ENCODE measurements at regions not wholly inside any gene's neighbourhood (a gene's known extent, or its start where the extent isn't known, plus 50 kb on each side); places are given as distances from the start of the nearest gene placed in this dataset.

- no peak for DNase-seq (ENCODE audit: low read depth in 1 of 2, low spot score in 1 of 2)
Observed at GRCh38 chr16:86037999-86038925, 139.3 kb downstream of the IRF8 start.

DNA sequence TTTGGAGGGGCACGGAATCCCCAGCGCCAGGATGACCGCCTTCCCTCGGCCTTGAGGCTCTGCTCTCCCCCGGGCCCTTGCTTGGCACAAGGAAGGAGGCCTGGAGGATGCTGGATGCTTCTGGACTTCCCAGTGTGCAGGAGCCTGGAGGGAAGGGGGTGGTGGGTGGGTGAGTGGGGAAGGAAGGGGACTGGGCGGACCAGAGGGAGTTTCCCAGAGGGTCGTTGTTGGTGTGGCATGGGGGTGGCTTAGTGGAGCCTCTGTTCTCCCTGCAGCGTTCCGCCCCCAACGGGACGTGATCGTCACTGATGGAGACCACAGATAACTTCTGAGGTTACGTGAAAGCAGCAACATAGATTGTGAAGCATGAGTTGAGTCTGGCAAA, 140.0 kb downstream of the IRF8 start:
- DNase-seq (ENCODE audit: low read depth in 1 of 2, low spot score in 1 of 2): no peak

- DNase-seq (ENCODE audit: low read depth in 1 of 2, low spot score in 1 of 2): no peak
Observed at GRCh38 chr16:86039606-86040005, 140.6 kb downstream of the IRF8 start.

GRCh38 chr16:86040496-86040895, 141.5 kb downstream of the IRF8 start:
- DNase-seq (ENCODE audit: low read depth in 1 of 2, low spot score in 1 of 2): no peak

DNA sequence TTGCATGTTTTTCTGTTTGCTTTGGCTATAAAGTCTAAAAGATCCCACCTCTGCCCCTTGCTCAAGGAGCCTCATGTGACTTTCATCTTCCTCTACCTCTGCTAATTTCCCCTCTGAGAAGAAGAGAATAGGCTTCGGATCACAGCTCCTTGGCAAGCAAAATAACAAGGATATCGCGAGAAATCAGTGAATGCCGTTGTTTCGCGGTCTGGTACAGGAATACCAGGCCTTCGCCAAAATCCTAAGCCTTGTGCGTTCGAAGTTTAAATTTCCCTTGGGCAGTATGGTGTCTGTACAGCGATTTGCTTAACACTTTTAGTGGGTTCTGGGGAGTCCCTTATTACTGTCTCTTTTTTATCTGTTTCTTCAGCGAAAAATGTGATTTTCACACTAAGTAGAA, 142.3 kb downstream of the IRF8 start:
- no peak for DNase-seq (ENCODE audit: low read depth in 1 of 2, low spot score in 1 of 2)

- DNase-seq (ENCODE audit: low read depth in 1 of 2, low spot score in 1 of 2): no peak
Observed at GRCh38 chr16:86041807-86042206, 142.8 kb downstream of the IRF8 start.

GRCh38 chr16:86042393-86042792, 143.4 kb downstream of the IRF8 start:
- no peak for DNase-seq (ENCODE audit: low read depth in 1 of 2, low spot score in 1 of 2)

DNA sequence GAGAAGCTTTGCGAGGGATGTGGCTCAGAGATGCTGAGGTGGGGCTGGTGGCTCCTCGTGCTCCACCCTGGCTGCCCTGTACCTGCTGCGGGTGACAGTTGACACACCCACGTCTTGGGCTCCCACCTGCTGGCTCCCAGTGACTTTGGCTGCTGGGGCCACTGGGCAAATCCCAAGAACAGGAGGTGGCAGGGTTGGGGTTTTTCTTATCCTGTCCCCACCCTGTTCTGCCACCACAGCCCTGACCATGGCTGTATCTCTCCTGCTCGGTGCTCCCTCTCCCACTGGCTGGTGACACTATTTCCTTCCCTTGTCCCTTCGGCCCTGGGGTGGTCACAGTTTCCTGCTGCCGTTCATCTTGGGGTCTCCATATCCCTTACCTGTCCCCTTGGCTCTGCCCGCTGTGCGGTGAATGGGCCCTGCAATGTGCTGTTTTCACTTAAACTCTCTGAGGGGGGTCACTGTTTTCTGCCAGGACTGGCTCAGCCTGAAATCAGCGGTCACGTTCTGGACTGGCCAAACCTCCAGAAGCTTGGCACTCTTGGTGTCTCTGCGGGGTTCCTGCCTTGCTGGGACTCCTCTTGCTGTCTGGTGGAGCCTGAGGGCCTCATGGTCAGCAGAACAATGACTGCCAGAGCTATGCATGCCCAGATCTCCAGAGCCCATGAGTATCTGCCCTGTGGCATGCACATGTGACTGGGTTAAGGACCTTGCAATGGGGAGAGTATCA, 144.2 kb downstream of the IRF8 start:
- DNase-seq (ENCODE audit: low read depth in 1 of 2, low spot score in 1 of 2): no peak

DNA sequence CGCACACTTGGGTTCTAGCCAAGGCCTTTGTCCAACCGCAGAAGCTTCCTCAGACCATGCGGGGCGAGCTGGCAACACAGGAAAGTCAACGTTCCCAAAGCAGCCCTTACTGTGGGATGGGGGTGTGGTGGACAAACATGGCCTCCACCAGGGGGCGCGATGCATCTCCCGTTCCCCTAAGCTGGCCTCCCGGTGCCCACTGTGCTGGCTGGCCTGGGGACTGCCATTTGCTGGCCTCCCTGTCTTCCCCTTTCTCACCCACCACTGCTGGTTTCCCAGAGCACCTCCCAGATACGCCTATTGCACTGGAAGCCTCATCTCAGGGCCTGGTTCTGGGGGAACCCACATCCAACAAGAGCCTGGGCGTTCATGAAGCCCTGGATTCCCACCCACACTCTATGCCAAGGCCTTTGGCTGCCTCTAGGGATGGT, 145.3 kb downstream of the IRF8 start:
- peak; percentile 10 to 31 for DNase-seq (ENCODE audit: low read depth in 1 of 2, low spot score in 1 of 2)

DNA sequence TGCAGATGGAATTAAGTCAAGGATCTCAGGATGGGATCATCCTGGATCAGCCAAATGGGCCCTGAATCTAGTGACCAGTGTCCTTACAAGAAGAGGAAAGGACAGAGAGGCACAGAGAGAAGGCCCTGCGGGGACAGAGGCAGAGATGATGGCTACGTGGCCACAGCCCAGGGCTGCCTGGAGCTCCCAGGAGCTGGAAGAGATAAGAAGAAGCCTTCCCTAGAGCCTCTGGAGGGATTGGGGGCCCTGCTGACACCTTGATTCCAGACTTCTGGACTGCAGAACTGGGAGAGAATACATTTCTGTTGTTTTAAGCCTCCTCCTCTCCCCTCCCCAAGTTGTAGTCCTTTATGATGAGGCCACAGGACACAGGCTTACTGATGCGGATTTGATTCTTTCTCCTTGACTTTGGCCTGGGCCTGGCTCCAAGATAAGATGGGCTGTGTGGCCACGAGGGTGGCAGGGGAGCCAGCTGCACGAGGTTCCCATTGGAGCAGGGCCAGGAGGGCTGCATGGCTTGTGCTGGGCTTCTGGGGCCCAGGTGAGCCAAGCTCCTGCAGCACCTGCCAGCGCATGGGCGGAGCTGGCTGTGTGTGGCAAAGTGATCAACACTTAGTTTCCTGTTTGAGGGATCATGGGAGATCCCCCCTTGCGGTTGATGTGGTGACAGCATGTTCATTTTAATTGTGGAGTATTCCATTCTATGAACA, 146.1 kb downstream of the IRF8 start:
- DNase-seq (ENCODE audit: low read depth in 1 of 2, low spot score in 1 of 2): peak in 1 of 2 donors; percentile 22

DNA sequence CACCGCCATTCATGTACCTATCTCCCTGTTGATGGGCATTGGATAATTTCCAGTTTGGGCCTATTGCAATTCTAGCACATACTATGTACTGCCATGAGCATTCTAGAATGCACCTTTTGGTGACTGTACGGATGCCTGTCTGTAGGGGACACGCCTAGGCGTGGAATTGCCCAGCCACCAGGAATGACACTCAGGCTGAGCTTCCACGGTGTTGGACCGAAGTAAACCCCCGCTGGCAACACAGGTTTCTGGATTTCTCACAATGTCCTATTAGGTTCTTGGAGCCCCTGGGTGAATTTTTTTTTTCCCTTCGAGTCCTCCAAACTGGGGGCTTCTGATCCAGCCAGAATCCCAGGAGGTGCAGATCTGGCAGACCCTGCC, 146.6 kb downstream of the IRF8 start:
- DNase-seq (ENCODE audit: low read depth in 1 of 2, low spot score in 1 of 2): no peak

DNA sequence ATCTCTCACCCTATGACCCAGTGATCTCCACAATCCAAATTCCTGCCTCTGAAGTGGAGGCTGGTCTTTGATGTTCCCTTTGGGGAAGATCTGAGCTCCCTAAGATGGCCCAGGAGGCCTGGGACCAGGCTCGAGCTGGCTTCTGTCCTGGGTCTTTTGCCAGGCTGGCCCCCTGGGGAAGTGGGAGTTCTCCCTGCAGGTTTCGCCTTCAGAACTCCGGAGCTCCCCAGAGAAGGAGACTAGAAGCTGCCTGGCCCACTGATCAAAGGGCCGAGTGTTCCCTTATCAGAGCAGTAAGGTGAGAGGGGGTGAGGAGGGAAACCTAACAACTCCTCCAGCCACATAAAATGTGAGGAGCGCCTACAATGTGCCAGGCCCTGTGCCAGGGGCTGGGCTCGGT, 147.1 kb downstream of the IRF8 start:
- DNase-seq (ENCODE audit: low read depth in 1 of 2, low spot score in 1 of 2): no peak

GRCh38 chr16:86046667-86047270, 147.8 kb downstream of the IRF8 start:
- no peak for DNase-seq (ENCODE audit: low read depth in 1 of 2, low spot score in 1 of 2)

DNA sequence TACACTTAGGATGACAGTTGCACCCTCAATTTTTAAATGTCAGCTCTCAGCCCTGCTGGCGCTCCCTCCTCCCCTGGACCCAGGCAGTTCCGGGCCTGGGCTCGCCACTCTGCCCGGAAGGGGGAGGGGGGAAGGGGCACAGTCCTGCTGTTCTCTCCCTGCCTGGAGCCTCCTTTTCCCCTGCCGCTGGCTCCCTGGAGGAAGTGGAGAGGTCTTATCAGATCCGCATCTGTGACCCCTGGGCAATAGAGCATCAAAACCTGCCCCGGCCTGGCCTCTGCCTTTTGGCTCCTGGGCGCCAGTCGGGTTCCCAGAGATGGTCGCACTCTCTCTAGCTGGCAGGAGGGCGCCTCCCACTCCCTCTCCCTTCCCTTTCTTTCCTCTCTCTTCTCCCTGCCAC, 149.3 kb downstream of the IRF8 start:
- no peak for DNase-seq (ENCODE audit: low read depth in 1 of 2, low spot score in 1 of 2)

GRCh38 chr16:86048882-86049585, 150.1 kb downstream of the IRF8 start:
- DNase-seq (ENCODE audit: low read depth in 1 of 2, low spot score in 1 of 2): no peak

GRCh38 chr16:86049641-86050040, 150.7 kb downstream of the IRF8 start:
- no peak for DNase-seq (ENCODE audit: low read depth in 1 of 2, low spot score in 1 of 2)

- no peak for DNase-seq (ENCODE audit: low read depth in 1 of 2, low spot score in 1 of 2)
Observed at GRCh38 chr16:86050111-86050510, 151.1 kb downstream of the IRF8 start.

GRCh38 chr16:86050591-86051367, 151.8 kb downstream of the IRF8 start:
- DNase-seq (ENCODE audit: low read depth in 1 of 2, low spot score in 1 of 2): no peak

DNA sequence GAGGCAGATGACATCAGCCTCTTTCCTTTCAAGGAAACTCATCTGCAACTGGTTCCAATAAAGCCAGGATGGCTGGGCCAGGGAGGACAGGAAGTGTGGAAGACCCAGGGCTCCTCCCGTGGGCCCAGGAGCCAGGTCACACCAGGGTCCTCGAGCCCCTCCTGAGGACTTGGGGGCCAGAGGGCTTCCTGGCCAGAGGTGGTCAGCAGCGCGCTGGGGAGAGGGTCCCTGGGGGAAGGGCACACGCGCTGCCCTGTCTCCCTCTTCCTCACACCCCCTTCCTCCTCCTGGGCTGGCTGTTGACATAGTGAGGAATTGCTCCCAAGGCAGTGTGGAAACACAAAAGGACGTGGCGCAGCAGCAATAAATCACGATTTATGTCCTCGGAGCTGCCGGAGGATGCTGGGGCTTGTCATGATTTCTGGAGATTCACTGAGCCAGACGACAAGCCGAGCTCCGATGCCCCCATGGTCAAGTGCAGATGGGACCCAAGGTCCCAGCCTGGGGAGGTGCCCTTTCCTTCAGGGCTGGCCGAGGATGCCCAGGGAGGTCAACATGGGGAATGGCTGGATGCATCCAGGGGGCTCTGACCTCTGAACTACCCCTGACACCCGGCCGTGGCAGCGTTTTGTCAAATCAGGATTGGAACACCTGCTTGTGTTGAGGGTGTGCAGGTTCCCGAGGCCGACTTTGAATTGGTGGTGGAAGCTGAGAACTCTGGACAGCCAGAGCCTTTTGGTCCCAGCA, 152.6 kb downstream of the IRF8 start:
- DNase-seq (ENCODE audit: low read depth in 1 of 2, low spot score in 1 of 2): no peak
